T-cell (primary cell): ENCODE measurements at regions not wholly inside any gene's neighbourhood (a gene's known extent, or its start where the extent isn't known, plus 50 kb on each side); places are given as distances from the start of the nearest gene placed in this dataset.
"Not testable (repeated sequence)": the region's sequence is repeated elsewhere in the genome, so short reads cannot be mapped to it uniquely, and the experiment has no call there.

ENCODE experiments used
- ATAC-seq, 4 experiments: fragments of 200-7000 bp in 3 of 4; fragments of 150-1000 bp in 1 of 4; cut with Tn5 transposase; replicated peaks in 1 of 4; 1 replicate in 3 of 4; 2 replicates in 1 of 4; pipeline ENCODE4 v1.10.0; 2021; ENCODE audit warnings: moderate library complexity in 3 of 4, mild to moderate bottlenecking in 2 of 4, moderate number of reproducible peaks in 1 of 4
- CTCF ChIA-PET, 2 donors: fragments of 300-600 bp; sonication (Branson Sonifier 250); formaldehyde crosslinking; loops; one replicate each; lab custom pipeline; 2022; ENCODE audit warnings: antibody characterized with exemption in 2 of 2; lab: Charles Lee
- POLR2A ChIA-PET, 2 donors: fragments of 300-600 bp; sonication (Branson Sonifier 250); formaldehyde crosslinking; loops; one replicate each; lab custom pipeline; 2022; ENCODE audit warnings: antibody characterized with exemption in 2 of 2; lab: Charles Lee
- DNase-seq, 35 experiments: peaks; one replicate each; pipeline versions ENCODE4 v3.0.0 to v3.0.0-alpha.2; 2013 to 2023
- H3K27ac ChIP-seq: one replicate; pipeline ENCODE4 v1.5.1; 2013; ENCODE audit warnings: low read length
- H3K27me3 ChIP-seq, 2 experiments: replicated peaks in 1 of 2; 1 replicate in 1 of 2; 2 replicates in 1 of 2; pipeline versions ENCODE4 v1.6.1 to v1.7.0; 2013; ENCODE audit warnings: low read length in 1 of 2, mixed read lengths in 1 of 2; ENCODE audit not compliant: control insufficient read depth in 2 of 2, insufficient read depth in 2 of 2; ENCODE audit errors: extremely low read depth in 1 of 2
- H3K36me3 ChIP-seq, 2 donors: 1 replicate in 1 of 2; 2 replicates in 1 of 2; pipeline versions ENCODE4 v1.6.1 to v1.7.0; 2013; ENCODE audit warnings: low read length in 1 of 2; ENCODE audit not compliant: control insufficient read depth in 2 of 2, insufficient read depth in 1 of 2; ENCODE audit errors: extremely low read depth in 1 of 2
- H3K4me1 ChIP-seq, 2 experiments: 1 replicate in 1 of 2; 2 replicates in 1 of 2; pipeline versions ENCODE4 v1.6.1 to v1.7.0; 2013; ENCODE audit warnings: low read length in 2 of 2, mixed read lengths in 1 of 2; ENCODE audit not compliant: insufficient read depth in 2 of 2, control insufficient read depth in 1 of 2; ENCODE audit errors: extremely low read depth in 1 of 2
- H3K4me3 ChIP-seq, 2 donors: 1 replicate in 1 of 2; 2 replicates in 1 of 2; pipeline versions ENCODE4 v1.5.1 to v1.7.0; 2013; ENCODE audit warnings: mild to moderate bottlenecking in 2 of 2, low read length in 1 of 2, moderate library complexity in 1 of 2; ENCODE audit not compliant: control insufficient read depth in 1 of 2; ENCODE audit errors: extremely low read depth in 1 of 2
- H3K9me3 ChIP-seq: 2 replicates; pipeline ENCODE4 v1.7.0; 2013
- H3K27ac Mint-ChIP-seq, 2 donors: one replicate each; pipeline ENCODE4 v1.8.0; 2020 to 2021; ENCODE audit warnings: mild to moderate bottlenecking in 2 of 2, mixed read lengths in 2 of 2
- H3K27me3 Mint-ChIP-seq, 2 donors: one replicate each; pipeline ENCODE4 v1.8.0; 2021 to 2022; ENCODE audit warnings: mixed read lengths in 2 of 2
- H3K36me3 Mint-ChIP-seq: one replicate; pipeline ENCODE4 v1.8.0; 2021; ENCODE audit warnings: mixed read lengths
- H3K4me1 Mint-ChIP-seq, 3 donors: one replicate each; pipeline ENCODE4 v1.8.0; 2020 to 2022; ENCODE audit warnings: mixed read lengths in 3 of 3, mild to moderate bottlenecking in 1 of 3
- H3K4me3 Mint-ChIP-seq, 3 donors: one replicate each; pipeline ENCODE4 v1.8.0; 2020 to 2022; ENCODE audit warnings: mild to moderate bottlenecking in 3 of 3, mixed read lengths in 3 of 3, moderate library complexity in 3 of 3
- H3K9me3 Mint-ChIP-seq, 3 donors: one replicate each; pipeline ENCODE4 v1.8.0; 2020 to 2022; ENCODE audit warnings: mixed read lengths in 3 of 3
- WGBS: methylation state at CpG from one replicate; pipeline ENCODE4 v1.1.5; 2013; ENCODE audit warnings: missing lambda C conversion rate; ENCODE audit not compliant: insufficient coverage; 5-methylcytosine and 5-hydroxymethylcytosine counted together

GRCh38 chr15:62324382-62324781 is 159.3 kb upstream of the C2CD4B start:
- ATAC-seq = no peak
- no peaks in the 10 kb centered on the region for H3K9me3 Mint-ChIP-seq
- no peaks in the 10 kb centered on the region for H3K36me3 Mint-ChIP-seq
- 82% methylated on average over 2 of the region's 5 CpGs for WGBS
- Histone ChIP-seq H3K9me3 (no peaks in the 10 kb centered on the region), H3K4me1 (no peaks in the 10 kb centered on the region), H3K4me3 (no peak overlapping the region), H3K36me3 (no peaks in the 10 kb centered on the region), H3K27ac (no peak overlapping the region), H3K27me3 (peaks cover 2 to 20% of the 10 kb centered on the region in 2 experiments)
- H3K4me3 Mint-ChIP-seq = no peak overlapping the region
- no peak overlapping the region for H3K27ac Mint-ChIP-seq
- H3K4me1 Mint-ChIP-seq = no peaks in the 10 kb centered on the region
- POLR2A ChIA-PET = no interaction called here
- H3K27me3 Mint-ChIP-seq = peaks cover 8% of the 10 kb centered on the region in 2 donors
- no peak for DNase-seq
- CTCF ChIA-PET = no interaction called here

GRCh38 chr15:62325597-62325996 is 160.5 kb upstream of the C2CD4B start:
- no peaks in the 10 kb centered on the region for H3K9me3 Mint-ChIP-seq
- no peak overlapping the region for H3K27ac Mint-ChIP-seq
- H3K4me3 Mint-ChIP-seq = no peak overlapping the region
- Histone ChIP-seq H3K27ac (no peak overlapping the region), H3K4me1 (no peaks in the 10 kb centered on the region), H3K27me3 (peaks cover 2 to 17% of the 10 kb centered on the region in 2 experiments), H3K4me3 (no peak overlapping the region), H3K9me3 (no peaks in the 10 kb centered on the region), H3K36me3 (no peaks in the 10 kb centered on the region)
- POLR2A ChIA-PET = no interaction called here
- DNase-seq (no peak), ATAC-seq (no peak)
- H3K27me3 Mint-ChIP-seq = peaks cover 2 to 3% of the 10 kb centered on the region in 2 donors
- H3K4me1 Mint-ChIP-seq = no peaks in the 10 kb centered on the region
- 100% methylated on average over 1 of the region's 7 CpGs for WGBS
- CTCF ChIA-PET = no interaction called here
- H3K36me3 Mint-ChIP-seq = no peaks in the 10 kb centered on the region

- H3K4me1 ChIP-seq = no peaks in the 10 kb centered on the region
- Mint-ChIP-seq H3K36me3 (no peaks in the 10 kb centered on the region), H3K4me3 (no peak overlapping the region), H3K9me3 (no peaks in the 10 kb centered on the region), H3K27me3 (peaks cover 2 to 3% of the 10 kb centered on the region in 2 donors), H3K4me1 (no peaks in the 10 kb centered on the region), H3K27ac (no peak overlapping the region)
- H3K9me3 ChIP-seq = no peaks in the 10 kb centered on the region
- H3K36me3 ChIP-seq = no peaks in the 10 kb centered on the region
- H3K4me3 ChIP-seq = no peak overlapping the region
- ChIA-PET POLR2A (no interaction called here), CTCF (no interaction called here)
- peaks cover 2 to 16% of the 10 kb centered on the region in 2 experiments for H3K27me3 ChIP-seq
- H3K27ac ChIP-seq = no peak overlapping the region
- no peak for DNase-seq
- ATAC-seq = no peak
- WGBS = 81% methylated on average over 2 of the region's 3 CpGs
Measured at GRCh38 chr15:62326460-62327011, 161.5 kb upstream of the C2CD4B start.

GRCh38 chr15:62327406-62327805 is 162.3 kb upstream of the C2CD4B start:
- no peak overlapping the region for H3K4me3 ChIP-seq
- Mint-ChIP-seq H3K27ac (no peak overlapping the region), H3K4me3 (no peak overlapping the region), H3K36me3 (no peaks in the 10 kb centered on the region), H3K9me3 (no peaks in the 10 kb centered on the region), H3K27me3 (peaks cover 0 to 3% of the 10 kb centered on the region in 2 donors), H3K4me1 (no peaks in the 10 kb centered on the region)
- no peaks in the 10 kb centered on the region for H3K36me3 ChIP-seq
- peaks cover 2 to 16% of the 10 kb centered on the region in 2 experiments for H3K27me3 ChIP-seq
- POLR2A ChIA-PET = no interaction called here
- no peaks in the 10 kb centered on the region for H3K4me1 ChIP-seq
- H3K9me3 ChIP-seq = no peaks in the 10 kb centered on the region
- ATAC-seq (no peak), DNase-seq (no peak)
- CTCF ChIA-PET = no interaction called here
- H3K27ac ChIP-seq = no peak overlapping the region
- WGBS = 100% methylated on average over 1 of the region's 5 CpGs

- H3K4me1 Mint-ChIP-seq, POLR2A ChIA-PET, H3K36me3 ChIP-seq, H3K9me3 Mint-ChIP-seq, H3K27ac ChIP-seq, H3K4me3 Mint-ChIP-seq, H3K27me3 Mint-ChIP-seq, DNase-seq, ATAC-seq, H3K36me3 Mint-ChIP-seq, H3K4me3 ChIP-seq, CTCF ChIA-PET, H3K27ac Mint-ChIP-seq, H3K4me1 ChIP-seq, H3K9me3 ChIP-seq: not testable (repeated sequence)
- peaks cover 0 to 10% of the 10 kb centered on the region in 2 experiments for H3K27me3 ChIP-seq
- WGBS = no CpG with 5 or more reads among the region's 29 CpGs
Measured at GRCh38 chr15:62332472-62332871, 167.4 kb upstream of the C2CD4B start.

- CTCF ChIA-PET = no interaction called here
- Histone ChIP-seq H3K27ac (no peak overlapping the region), H3K4me3 (no peak overlapping the region), H3K36me3 (no peaks in the 10 kb centered on the region), H3K4me1 (no peaks in the 10 kb centered on the region), H3K9me3 (no peaks in the 10 kb centered on the region), H3K27me3 (peaks cover 0 to 10% of the 10 kb centered on the region in 2 experiments)
- ATAC-seq = no peak
- no peak overlapping the region for H3K27ac Mint-ChIP-seq
- no peak for DNase-seq
- no peaks in the 10 kb centered on the region for H3K36me3 Mint-ChIP-seq
- H3K27me3 Mint-ChIP-seq = peaks cover 0 to 5% of the 10 kb centered on the region in 2 donors
- peaks cover 0 to 8% (median 0%) of the 10 kb centered on the region in 3 donors for H3K9me3 Mint-ChIP-seq
- no peaks in the 10 kb centered on the region for H3K4me1 Mint-ChIP-seq
- H3K4me3 Mint-ChIP-seq = no peak overlapping the region
- POLR2A ChIA-PET = no interaction called here
Measured at GRCh38 chr15:62334536-62334935, 169.5 kb upstream of the C2CD4B start.

GRCh38 chr15:62337934-62338333 is 172.8 kb upstream of the C2CD4B start:
- peaks cover 0 to 8% (median 0%) of the 10 kb centered on the region in 3 donors for H3K9me3 Mint-ChIP-seq
- Histone ChIP-seq H3K9me3 (no peaks in the 10 kb centered on the region), H3K27me3 (peaks cover 0 to 7% of the 10 kb centered on the region in 2 experiments), H3K4me3 (no peak overlapping the region), H3K36me3 (no peaks in the 10 kb centered on the region), H3K27ac (no peak overlapping the region), H3K4me1 (no peaks in the 10 kb centered on the region)
- H3K27ac Mint-ChIP-seq = no peak overlapping the region
- H3K36me3 Mint-ChIP-seq = no peaks in the 10 kb centered on the region
- ChIA-PET POLR2A (no interaction called here), CTCF (no interaction called here)
- ATAC-seq = no peak
- peaks cover 0 to 10% of the 10 kb centered on the region in 2 donors for H3K27me3 Mint-ChIP-seq
- no CpG with 5 or more reads among the region's 4 CpGs for WGBS
- no peak for DNase-seq
- H3K4me3 Mint-ChIP-seq = no peak overlapping the region
- no peaks in the 10 kb centered on the region for H3K4me1 Mint-ChIP-seq
